Lower leg skin (tissue), 3 donors: ENCODE measurements at regions not wholly inside any gene's neighbourhood (a gene's known extent, or its start where the extent isn't known, plus 50 kb on each side); places are given as distances from the start of the nearest gene placed in this dataset.

Source experiments
- CTCF ChIP-seq, 3 donors: fragments of 450-650 bp; IDR thresholded peaks; one replicate each; pipeline ENCODE4 v1.5.1; 2016; ENCODE audit warnings: antibody characterized with exemption in 3 of 3, mild to moderate bottlenecking in 3 of 3, moderate library complexity in 2 of 3
- POLR2A ChIP-seq, 2 donors: fragments of 450-650 bp; IDR thresholded peaks; one replicate each; pipeline ENCODE4 v1.6.1; 2016 to 2017; ENCODE audit warnings: antibody characterized with exemption in 2 of 2, mild to moderate bottlenecking in 1 of 2, moderate library complexity in 1 of 2

- TF ChIP-seq CTCF (IDR thresholded peaks at IDR 0.05) (no peak), POLR2A (IDR thresholded peaks at IDR 0.05) (no peak)
Measured at GRCh38 chr6:74587386-74587785, 618.5 kb downstream of the COL12A1 start.
